ENCODE measurements at regions not wholly inside any gene's neighbourhood (a gene's known extent, or its start where the extent isn't known, plus 50 kb on each side); places are given as distances from the start of the nearest gene placed in this dataset.

DNA sequence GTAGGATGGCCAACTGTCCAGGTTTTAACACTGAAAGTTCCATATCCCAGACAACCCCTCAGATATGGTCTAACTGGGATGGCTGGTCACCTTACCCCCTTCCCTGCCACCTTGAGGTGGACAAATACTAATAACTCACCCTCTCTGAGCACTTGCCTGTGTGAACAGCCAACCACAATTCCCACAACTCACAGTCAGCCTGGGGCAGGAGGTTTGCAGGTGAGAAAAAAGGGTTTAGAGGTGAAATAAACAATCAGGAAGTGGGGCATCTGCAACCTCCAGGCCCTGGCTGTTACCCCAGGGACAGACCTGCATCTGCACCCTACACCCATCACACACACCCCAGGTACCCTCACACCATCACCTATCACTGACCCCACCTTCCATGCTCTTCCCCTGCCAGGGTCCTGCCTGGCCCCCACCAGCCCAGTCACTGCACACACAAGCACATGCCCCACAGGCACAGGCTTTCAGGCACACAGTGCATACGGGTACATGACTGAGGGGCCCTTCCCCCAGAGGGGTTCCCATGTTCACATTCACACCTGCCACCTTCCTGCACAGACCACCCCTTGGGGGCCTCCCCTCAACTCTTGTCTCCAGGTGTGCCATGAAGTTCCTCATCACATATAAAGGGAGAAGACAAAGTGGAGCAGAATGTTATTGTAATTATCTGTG is 679.5 kb downstream of the MATN1 start:
- TF ChIP-seq, protein P1, sequence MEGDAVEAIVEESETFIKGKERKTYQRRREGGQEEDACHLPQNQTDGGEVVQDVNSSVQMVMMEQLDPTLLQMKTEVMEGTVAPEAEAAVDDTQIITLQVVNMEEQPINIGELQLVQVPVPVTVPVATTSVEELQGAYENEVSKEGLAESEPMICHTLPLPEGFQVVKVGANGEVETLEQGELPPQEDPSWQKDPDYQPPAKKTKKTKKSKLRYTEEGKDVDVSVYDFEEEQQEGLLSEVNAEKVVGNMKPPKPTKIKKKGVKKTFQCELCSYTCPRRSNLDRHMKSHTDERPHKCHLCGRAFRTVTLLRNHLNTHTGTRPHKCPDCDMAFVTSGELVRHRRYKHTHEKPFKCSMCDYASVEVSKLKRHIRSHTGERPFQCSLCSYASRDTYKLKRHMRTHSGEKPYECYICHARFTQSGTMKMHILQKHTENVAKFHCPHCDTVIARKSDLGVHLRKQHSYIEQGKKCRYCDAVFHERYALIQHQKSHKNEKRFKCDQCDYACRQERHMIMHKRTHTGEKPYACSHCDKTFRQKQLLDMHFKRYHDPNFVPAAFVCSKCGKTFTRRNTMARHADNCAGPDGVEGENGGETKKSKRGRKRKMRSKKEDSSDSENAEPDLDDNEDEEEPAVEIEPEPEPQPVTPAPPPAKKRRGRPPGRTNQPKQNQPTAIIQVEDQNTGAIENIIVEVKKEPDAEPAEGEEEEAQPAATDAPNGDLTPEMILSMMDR (conservative IDR thresholded peaks at IDR 0.05; ENCODE audit: low read length), result no peak
- no peak for TF ChIP-seq EZH2phosphoT487 (IDR thresholded peaks at IDR 0.05; ENCODE audit: borderline replicate concordance)
